ENCODE measurements at regions not wholly inside any gene's neighbourhood (a gene's known extent, or its start where the extent isn't known, plus 50 kb on each side); places are given as distances from the start of the nearest gene placed in this dataset.

DNA sequence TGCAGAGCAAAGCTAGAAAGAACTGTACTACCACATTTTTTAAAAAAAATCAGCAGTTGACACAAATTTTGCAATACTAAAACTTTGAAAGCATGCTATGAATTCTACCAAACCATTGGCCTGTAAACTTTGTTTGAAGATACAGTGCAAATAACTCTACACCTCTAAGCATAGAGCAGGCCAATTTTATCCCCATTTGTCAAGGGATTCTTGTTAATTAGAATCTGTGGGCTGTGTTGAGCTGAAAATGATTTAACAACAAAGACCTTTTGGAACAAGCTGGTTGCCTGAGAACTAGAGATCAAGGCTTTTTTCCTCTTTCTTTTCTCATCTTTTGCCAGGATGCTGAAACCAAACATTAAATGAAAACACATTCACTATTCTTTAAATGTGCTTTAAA, 886.0 kb upstream of the CDH2 start:
- no peak for ATAC-seq
- TF ChIP-seq ZNF8 (CRISPR knock-in tag; IDR thresholded peaks at IDR 0.05): no peak
- no peak for TF ChIP-seq ARNTL (CRISPR knock-in tag; IDR thresholded peaks at IDR 0.05; ENCODE audit: borderline replicate concordance, low read depth)
- no peak for TF ChIP-seq TOX (CRISPR knock-in tag; IDR thresholded peaks at IDR 0.05; ENCODE audit: borderline replicate concordance)
- TF ChIP-seq, protein P1, sequence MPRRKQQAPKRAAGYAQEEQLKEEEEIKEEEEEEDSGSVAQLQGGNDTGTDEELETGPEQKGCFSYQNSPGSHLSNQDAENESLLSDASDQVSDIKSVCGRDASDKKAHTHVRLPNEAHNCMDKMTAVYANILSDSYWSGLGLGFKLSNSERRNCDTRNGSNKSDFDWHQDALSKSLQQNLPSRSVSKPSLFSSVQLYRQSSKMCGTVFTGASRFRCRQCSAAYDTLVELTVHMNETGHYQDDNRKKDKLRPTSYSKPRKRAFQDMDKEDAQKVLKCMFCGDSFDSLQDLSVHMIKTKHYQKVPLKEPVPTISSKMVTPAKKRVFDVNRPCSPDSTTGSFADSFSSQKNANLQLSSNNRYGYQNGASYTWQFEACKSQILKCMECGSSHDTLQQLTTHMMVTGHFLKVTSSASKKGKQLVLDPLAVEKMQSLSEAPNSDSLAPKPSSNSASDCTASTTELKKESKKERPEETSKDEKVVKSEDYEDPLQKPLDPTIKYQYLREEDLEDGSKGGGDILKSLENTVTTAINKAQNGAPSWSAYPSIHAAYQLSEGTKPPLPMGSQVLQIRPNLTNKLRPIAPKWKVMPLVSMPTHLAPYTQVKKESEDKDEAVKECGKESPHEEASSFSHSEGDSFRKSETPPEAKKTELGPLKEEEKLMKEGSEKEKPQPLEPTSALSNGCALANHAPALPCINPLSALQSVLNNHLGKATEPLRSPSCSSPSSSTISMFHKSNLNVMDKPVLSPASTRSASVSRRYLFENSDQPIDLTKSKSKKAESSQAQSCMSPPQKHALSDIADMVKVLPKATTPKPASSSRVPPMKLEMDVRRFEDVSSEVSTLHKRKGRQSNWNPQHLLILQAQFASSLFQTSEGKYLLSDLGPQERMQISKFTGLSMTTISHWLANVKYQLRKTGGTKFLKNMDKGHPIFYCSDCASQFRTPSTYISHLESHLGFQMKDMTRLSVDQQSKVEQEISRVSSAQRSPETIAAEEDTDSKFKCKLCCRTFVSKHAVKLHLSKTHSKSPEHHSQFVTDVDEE (CRISPR knock-in tag; IDR thresholded peaks at IDR 0.05): no peak
- TF ChIP-seq ZFP30 (CRISPR knock-in tag; IDR thresholded peaks at IDR 0.05): no peak
- no peak for TF ChIP-seq SNAI2 (CRISPR knock-in tag; IDR thresholded peaks at IDR 0.05)
- TF ChIP-seq ISL1 (CRISPR knock-in tag; IDR thresholded peaks at IDR 0.05): no peak
- no peak for TF ChIP-seq TCF4 (CRISPR knock-in tag; IDR thresholded peaks at IDR 0.05; ENCODE audit: borderline replicate concordance)
- TF ChIP-seq RARB (CRISPR knock-in tag; IDR thresholded peaks at IDR 0.05): no peak
- TF ChIP-seq ZC3H10 (CRISPR knock-in tag; IDR thresholded peaks at IDR 0.05): no peak
- TF ChIP-seq, protein P2, sequence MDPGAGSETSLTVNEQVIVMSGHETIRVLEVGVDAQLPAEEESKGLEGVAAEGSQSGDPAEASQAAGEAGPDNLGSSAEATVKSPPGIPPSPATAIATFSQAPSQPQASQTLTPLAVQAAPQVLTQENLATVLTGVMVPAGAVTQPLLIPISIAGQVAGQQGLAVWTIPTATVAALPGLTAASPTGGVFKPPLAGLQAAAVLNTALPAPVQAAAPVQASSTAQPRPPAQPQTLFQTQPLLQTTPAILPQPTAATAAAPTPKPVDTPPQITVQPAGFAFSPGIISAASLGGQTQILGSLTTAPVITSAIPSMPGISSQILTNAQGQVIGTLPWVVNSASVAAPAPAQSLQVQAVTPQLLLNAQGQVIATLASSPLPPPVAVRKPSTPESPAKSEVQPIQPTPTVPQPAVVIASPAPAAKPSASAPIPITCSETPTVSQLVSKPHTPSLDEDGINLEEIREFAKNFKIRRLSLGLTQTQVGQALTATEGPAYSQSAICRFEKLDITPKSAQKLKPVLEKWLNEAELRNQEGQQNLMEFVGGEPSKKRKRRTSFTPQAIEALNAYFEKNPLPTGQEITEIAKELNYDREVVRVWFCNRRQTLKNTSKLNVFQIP (CRISPR knock-in tag; IDR thresholded peaks at IDR 0.05; ENCODE audit: borderline replicate concordance, low read depth): no peak
- TF ChIP-seq, protein P3, sequence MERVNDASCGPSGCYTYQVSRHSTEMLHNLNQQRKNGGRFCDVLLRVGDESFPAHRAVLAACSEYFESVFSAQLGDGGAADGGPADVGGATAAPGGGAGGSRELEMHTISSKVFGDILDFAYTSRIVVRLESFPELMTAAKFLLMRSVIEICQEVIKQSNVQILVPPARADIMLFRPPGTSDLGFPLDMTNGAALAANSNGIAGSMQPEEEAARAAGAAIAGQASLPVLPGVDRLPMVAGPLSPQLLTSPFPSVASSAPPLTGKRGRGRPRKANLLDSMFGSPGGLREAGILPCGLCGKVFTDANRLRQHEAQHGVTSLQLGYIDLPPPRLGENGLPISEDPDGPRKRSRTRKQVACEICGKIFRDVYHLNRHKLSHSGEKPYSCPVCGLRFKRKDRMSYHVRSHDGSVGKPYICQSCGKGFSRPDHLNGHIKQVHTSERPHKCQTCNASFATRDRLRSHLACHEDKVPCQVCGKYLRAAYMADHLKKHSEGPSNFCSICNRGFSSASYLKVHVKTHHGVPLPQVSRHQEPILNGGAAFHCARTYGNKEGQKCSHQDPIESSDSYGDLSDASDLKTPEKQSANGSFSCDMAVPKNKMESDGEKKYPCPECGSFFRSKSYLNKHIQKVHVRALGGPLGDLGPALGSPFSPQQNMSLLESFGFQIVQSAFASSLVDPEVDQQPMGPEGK (CRISPR knock-in tag; IDR thresholded peaks at IDR 0.05; ENCODE audit: borderline replicate concordance): no peak
- TF ChIP-seq OSR1 (CRISPR knock-in tag; IDR thresholded peaks at IDR 0.05): no peak
- no peak for TF ChIP-seq ESRRG (CRISPR knock-in tag; IDR thresholded peaks at IDR 0.05)
- TF ChIP-seq PPARA (CRISPR knock-in tag; IDR thresholded peaks at IDR 0.05; ENCODE audit: borderline replicate concordance): no peak

DNA sequence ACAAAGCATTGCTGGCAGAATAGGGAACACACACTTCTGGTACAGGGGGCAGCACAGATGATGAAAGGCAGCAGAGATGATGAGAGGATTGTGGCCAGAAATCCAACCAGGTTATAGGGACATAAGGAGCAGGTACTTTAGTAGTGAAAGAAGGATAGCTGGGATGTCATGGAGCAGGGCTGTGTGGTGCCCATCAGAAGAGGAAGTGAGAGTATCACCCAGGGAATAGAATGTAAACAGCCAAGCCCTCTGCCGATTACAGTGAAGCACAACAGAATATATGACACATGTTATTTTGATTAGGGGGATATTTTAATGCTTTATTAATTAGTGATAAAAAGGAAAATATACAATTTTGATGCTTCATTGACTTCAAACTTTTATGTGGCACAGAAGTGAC, 883.4 kb upstream of the CDH2 start:
- ATAC-seq: no peak
- TF ChIP-seq, protein P3 (CRISPR knock-in tag; IDR thresholded peaks at IDR 0.05; ENCODE audit: borderline replicate concordance): no peak
- TF ChIP-seq GLIS3 (CRISPR knock-in tag; IDR thresholded peaks at IDR 0.05) (no peak), ESRRG (CRISPR knock-in tag; IDR thresholded peaks at IDR 0.05) (no peak), OSR1 (CRISPR knock-in tag; IDR thresholded peaks at IDR 0.05) (no peak)

DNA sequence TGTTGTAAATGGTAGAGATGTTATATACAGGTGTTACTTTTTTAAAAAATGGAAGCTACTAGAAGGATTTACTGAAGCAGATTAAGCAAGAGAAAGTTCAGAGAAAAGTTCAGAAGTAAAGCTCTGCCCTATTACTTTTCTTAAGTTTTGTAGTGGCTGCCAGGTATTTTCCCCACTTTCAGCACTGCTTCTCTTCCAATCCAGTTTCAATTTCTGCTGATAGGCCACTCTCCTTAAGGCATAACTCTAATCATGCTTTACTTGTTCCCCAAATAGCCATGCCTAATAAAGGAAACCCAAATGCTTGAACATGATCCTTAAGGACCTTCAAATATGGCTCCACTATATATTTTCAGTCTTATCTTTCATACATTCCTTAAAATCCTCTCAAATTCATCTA, 880.8 kb upstream of the CDH2 start:
- TF ChIP-seq RARB (CRISPR knock-in tag; IDR thresholded peaks at IDR 0.05) (no peak), OSR1 (CRISPR knock-in tag; IDR thresholded peaks at IDR 0.05) (no peak), ARNTL (CRISPR knock-in tag; IDR thresholded peaks at IDR 0.05; ENCODE audit: borderline replicate concordance, low read depth) (no peak), ZFP3 (CRISPR knock-in tag; IDR thresholded peaks at IDR 0.05) (no peak), TOX (CRISPR knock-in tag; IDR thresholded peaks at IDR 0.05; ENCODE audit: borderline replicate concordance) (no peak)
- ATAC-seq: no peak

DNA sequence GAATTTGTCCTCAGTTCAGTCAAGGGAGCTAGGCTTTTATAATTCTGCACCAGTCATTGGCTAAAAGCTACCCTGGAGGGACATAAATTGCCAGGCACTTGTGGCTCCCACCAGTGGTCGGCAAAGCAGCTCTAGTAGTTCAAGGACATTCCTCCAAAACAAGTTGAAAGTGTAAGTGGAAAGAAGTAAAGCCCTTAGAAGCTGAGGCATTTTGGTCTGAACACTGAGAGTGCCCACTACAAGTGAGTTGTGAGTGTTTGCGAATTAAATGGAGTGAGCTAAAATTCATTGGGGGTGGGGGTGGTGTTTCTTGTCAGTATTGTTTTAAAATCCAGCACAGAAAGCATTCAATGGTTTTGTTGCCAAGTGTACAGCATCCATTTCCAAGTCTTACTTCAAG, 879.9 kb upstream of the CDH2 start:
- TF ChIP-seq, protein P4, sequence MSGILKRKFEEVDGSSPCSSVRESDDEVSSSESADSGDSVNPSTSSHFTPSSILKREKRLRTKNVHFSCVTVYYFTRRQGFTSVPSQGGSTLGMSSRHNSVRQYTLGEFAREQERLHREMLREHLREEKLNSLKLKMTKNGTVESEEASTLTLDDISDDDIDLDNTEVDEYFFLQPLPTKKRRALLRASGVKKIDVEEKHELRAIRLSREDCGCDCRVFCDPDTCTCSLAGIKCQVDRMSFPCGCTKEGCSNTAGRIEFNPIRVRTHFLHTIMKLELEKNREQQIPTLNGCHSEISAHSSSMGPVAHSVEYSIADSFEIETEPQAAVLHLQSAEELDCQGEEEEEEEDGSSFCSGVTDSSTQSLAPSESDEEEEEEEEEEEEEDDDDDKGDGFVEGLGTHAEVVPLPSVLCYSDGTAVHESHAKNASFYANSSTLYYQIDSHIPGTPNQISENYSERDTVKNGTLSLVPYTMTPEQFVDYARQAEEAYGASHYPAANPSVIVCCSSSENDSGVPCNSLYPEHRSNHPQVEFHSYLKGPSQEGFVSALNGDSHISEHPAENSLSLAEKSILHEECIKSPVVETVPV (CRISPR knock-in tag; IDR thresholded peaks at IDR 0.05): no peak
- TF ChIP-seq ZFP30 (CRISPR knock-in tag; IDR thresholded peaks at IDR 0.05): no peak

More for the DNA sequence above, 879.9 kb upstream of the CDH2 start:
- no peak for ATAC-seq

Data from SK-N-SH treated with all-trans-retinoic acid at 6 μM for 48 hours (cell line).